ENCODE measurements at regions not wholly inside any gene's neighbourhood (a gene's known extent, or its start where the extent isn't known, plus 50 kb on each side); places are given as distances from the start of the nearest gene placed in this dataset.

GRCh38 chr7:17589671-17590070 lies 291.2 kb downstream of the AHR start:
- TF ChIP-seq CTCF (IDR thresholded peaks at IDR 0.05) (no peak), POLR2A (IDR thresholded peaks at IDR 0.05) (no peak)

Measured in right lobe of liver (tissue), 4 donors.